Upper lobe of left lung (tissue), 6 donors: ENCODE measurements at regions not wholly inside any gene's neighbourhood (a gene's known extent, or its start where the extent isn't known, plus 50 kb on each side); places are given as distances from the start of the nearest gene placed in this dataset.

Experiments used
- ATAC-seq, 2 donors: fragments of 200-7000 bp; cut with Tn5 transposase; one replicate each; pipeline ENCODE4 v1.9.1; 2022; ENCODE audit warnings: mild to moderate bottlenecking in 2 of 2, moderate library complexity in 2 of 2; ENCODE audit not compliant: low FRiP score in 2 of 2
- DNase-seq, 2 donors: peaks; one replicate each; pipeline ENCODE4 v3.0.0-alpha.2; 2019 to 2020
- H3K27ac ChIP-seq, 4 donors: fragments of 200-600 bp; sonication (generic); one replicate each; pipeline ENCODE4 v1.5.1; 2016 to 2019
- H3K27me3 ChIP-seq, 4 donors: fragments of 200-600 bp; sonication (generic); one replicate each; pipeline ENCODE4 v1.5.1; 2017 to 2019
- H3K36me3 ChIP-seq, 4 donors: fragments of 200-600 bp; sonication (generic); one replicate each; pipeline ENCODE4 v1.5.1; 2016 to 2019
- H3K4me1 ChIP-seq, 4 donors: fragments of 200-600 bp; sonication (generic); one replicate each; pipeline ENCODE4 v1.5.1; 2018 to 2019
- H3K4me3 ChIP-seq, 4 donors: fragments of 200-600 bp; sonication (generic); one replicate each; pipeline ENCODE4 v1.5.1; 2017 to 2019; ENCODE audit warnings: mild to moderate bottlenecking in 2 of 4, moderate library complexity in 1 of 4
- H3K9me3 ChIP-seq, 4 donors: fragments of 200-600 bp; sonication (generic); one replicate each; pipeline ENCODE4 v1.5.1; 2018 to 2019
- EP300 ChIP-seq, 4 donors: sonication (generic); formaldehyde crosslinking; IDR thresholded peaks; one replicate each; pipeline ENCODE4 v1.5.1; 2017; ENCODE audit warnings: antibody characterized with exemption in 4 of 4, control low read depth in 2 of 4
- POLR2A ChIP-seq, 4 donors: fragments of 450-650 bp; IDR thresholded peaks; one replicate each; pipeline ENCODE4 v1.5.1; 2016 to 2017; ENCODE audit warnings: antibody characterized with exemption in 4 of 4, mild to moderate bottlenecking in 2 of 4
- POLR2AphosphoS5 ChIP-seq, 2 donors: sonication (generic); formaldehyde crosslinking; IDR thresholded peaks; one replicate each; pipeline ENCODE4 v1.5.1; 2017; ENCODE audit warnings: antibody characterized with exemption in 2 of 2
- WGBS, 2 donors: methylation state at CpG; one replicate each; pipeline ENCODE4 v1.1.5; 2017 to 2018; 5-methylcytosine and 5-hydroxymethylcytosine counted together
- TF ChIP-seq, protein P1 (sequence below), 6 experiments: fragments of 450-650 bp in 4 of 6; fragments of 200-600 bp in 2 of 6; sonication (generic) in 2 of 6; IDR thresholded peaks; one replicate each; pipeline ENCODE4 v1.5.1; 2016 to 2019; ENCODE audit warnings: antibody characterized with exemption in 6 of 6
- donor health status: DM: no; HTN: no; CAD: no; lungs with moderate emphysema.
- donor health status: DM: no; HTN: yes; CAD: no; lungs with severe emphysema.

DNA sequence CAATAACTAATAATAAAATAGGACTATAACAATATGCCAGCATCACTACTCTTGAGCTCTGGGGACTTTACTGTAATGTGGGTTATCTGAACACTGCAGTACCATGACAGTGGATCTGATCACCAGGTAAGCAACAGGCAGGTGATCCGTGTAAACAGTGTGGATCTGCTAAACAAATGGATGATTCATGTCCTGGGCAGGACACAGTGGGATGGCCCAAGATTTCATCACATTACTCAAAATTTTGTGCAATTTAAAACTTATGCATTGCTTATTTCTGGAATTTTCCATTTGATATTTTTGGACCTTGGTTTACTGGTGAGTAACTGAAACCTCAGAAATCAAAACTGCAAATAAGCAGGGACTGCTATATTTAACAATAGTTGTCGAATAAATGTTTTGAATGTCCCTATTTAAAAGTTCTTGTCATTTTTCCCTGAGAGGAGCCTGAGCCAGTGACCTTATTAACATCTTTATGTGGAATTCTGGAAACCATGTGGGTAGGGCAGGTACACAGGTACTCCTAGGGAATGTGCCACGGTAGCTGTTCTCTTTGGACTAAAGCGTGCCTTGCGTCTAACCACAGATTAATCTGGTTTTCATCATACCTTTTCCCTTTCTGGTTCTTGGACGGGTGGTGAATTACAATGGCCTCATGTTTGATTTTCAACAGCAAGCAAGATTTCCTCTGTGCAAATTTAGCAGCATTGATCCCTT, 214.5 kb upstream of the SASH1 start:
- WGBS, 2 donors, result 81 to 89% methylated on average over 6 of the region's 6 CpGs
- TF ChIP-seq POLR2A (IDR thresholded peaks at IDR 0.05) (no peak), POLR2AphosphoS5 (IDR thresholded peaks at IDR 0.05) (no peak), EP300 (IDR thresholded peaks at IDR 0.05) (no peak)
- TF ChIP-seq, protein P1, sequence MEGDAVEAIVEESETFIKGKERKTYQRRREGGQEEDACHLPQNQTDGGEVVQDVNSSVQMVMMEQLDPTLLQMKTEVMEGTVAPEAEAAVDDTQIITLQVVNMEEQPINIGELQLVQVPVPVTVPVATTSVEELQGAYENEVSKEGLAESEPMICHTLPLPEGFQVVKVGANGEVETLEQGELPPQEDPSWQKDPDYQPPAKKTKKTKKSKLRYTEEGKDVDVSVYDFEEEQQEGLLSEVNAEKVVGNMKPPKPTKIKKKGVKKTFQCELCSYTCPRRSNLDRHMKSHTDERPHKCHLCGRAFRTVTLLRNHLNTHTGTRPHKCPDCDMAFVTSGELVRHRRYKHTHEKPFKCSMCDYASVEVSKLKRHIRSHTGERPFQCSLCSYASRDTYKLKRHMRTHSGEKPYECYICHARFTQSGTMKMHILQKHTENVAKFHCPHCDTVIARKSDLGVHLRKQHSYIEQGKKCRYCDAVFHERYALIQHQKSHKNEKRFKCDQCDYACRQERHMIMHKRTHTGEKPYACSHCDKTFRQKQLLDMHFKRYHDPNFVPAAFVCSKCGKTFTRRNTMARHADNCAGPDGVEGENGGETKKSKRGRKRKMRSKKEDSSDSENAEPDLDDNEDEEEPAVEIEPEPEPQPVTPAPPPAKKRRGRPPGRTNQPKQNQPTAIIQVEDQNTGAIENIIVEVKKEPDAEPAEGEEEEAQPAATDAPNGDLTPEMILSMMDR (IDR thresholded peaks at IDR 0.05), result no peak
- Histone ChIP-seq H3K27ac (no peak overlapping the region), H3K4me3 (no peak overlapping the region), H3K9me3 (no peaks in the 10 kb centered on the region), H3K36me3 (no peaks in the 10 kb centered on the region), H3K4me1 (no peaks in the 10 kb centered on the region), H3K27me3 (no peaks in the 10 kb centered on the region)
- DNase-seq, result no peak
- no peak for ATAC-seq

DNA sequence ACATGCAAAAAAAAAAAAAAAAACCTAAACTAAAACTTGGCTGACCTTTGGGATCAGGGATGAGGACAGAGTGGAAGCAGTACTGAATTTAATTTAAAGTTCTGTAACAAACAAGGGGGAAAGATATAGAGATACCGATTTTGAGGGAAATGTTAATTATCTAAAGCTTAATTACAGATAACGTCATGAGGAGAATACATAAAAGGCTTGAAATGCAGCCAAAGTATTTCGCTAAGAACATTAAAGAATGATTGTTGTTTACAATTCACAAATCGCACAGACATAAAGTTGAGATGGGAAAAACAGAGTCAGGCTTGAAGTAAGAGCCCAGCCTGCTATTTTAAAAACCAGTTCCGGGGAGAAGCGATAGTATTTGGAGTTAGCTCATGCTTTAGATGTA, 208.0 kb upstream of the SASH1 start:
- TF ChIP-seq POLR2A (IDR thresholded peaks at IDR 0.05) (no peak), POLR2AphosphoS5 (IDR thresholded peaks at IDR 0.05) (no peak), EP300 (IDR thresholded peaks at IDR 0.05) (no peak)
- TF ChIP-seq, protein P1 (IDR thresholded peaks at IDR 0.05), result no peak
- ATAC-seq (no peak), DNase-seq (no peak)

DNA sequence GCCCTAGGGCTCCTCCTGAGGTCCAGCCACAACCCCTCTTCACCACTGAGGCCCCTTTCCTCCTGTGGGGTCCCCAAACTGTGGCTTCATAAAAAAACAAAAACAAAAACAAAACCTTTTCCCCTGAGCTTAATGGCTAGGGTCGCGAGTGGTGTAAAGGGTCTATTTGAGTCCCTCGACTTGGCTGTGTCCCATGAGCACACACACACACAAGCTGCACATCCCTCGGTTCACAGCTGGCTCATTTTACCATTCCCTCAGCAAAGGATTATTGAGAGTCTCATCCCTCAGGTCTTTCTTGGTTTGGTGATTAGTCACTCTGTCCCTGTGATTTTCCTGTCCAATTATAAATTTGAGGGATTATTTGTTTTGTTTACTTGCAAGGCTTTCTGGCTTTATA, 206.1 kb upstream of the SASH1 start:
- no peaks in the 10 kb centered on the region for H3K4me1 ChIP-seq
- no peaks in the 10 kb centered on the region for H3K27me3 ChIP-seq
- no peak overlapping the region for H3K4me3 ChIP-seq
- WGBS, 2 donors, result 74 to 86% methylated on average over 4 of the region's 4 CpGs
- TF ChIP-seq POLR2A (IDR thresholded peaks at IDR 0.05) (no peak), EP300 (IDR thresholded peaks at IDR 0.05) (no peak), POLR2AphosphoS5 (IDR thresholded peaks at IDR 0.05) (no peak)
- TF ChIP-seq, protein P1 (IDR thresholded peaks at IDR 0.05), result no peak
- H3K9me3 ChIP-seq, result peaks cover 0 to 4% (median 0%) of the 10 kb centered on the region in 4 donors
- H3K27ac ChIP-seq, result no peak overlapping the region
- no peaks in the 10 kb centered on the region for H3K36me3 ChIP-seq
- no peak for ATAC-seq
- DNase-seq, result no peak

More for the DNA sequence above, 208.0 kb upstream of the SASH1 start:
- Histone ChIP-seq H3K27ac (no peak overlapping the region), H3K36me3 (no peaks in the 10 kb centered on the region), H3K9me3 (peaks cover 0 to 4% (median 0%) of the 10 kb centered on the region in 4 donors), H3K4me3 (no peak overlapping the region), H3K27me3 (no peaks in the 10 kb centered on the region), H3K4me1 (no peaks in the 10 kb centered on the region)
- 33 to 51% methylated on average over 6 of the region's 6 CpGs for WGBS, 2 donors

DNA sequence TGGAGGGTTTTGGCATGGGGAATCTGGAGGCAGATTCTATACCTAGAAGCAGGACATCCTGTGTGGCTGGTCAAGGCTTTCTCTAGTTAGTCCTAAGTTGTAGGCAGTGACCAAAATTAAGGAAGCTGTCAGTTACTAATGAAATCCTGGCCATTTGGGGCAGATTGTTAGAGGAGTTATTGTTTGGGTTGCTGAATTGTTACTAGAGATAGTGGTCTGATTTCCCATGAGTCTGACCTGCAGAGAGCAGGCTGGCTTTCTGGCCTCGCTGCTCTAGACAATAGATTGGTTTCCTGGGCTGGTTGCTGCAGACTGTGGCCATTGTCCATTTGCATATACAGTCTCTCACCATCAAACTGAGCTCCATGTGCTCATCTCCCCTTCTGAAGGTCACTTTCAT, 205.0 kb upstream of the SASH1 start:
- no peaks in the 10 kb centered on the region for H3K36me3 ChIP-seq
- no peaks in the 10 kb centered on the region for H3K27me3 ChIP-seq
- ATAC-seq, result no peak
- H3K27ac ChIP-seq, result no peak overlapping the region
- H3K9me3 ChIP-seq, result peaks cover 0 to 4% (median 0%) of the 10 kb centered on the region in 4 donors
- TF ChIP-seq POLR2A (IDR thresholded peaks at IDR 0.05), result no peak
- TF ChIP-seq EP300 (IDR thresholded peaks at IDR 0.05), result no peak
- TF ChIP-seq, protein P1 (IDR thresholded peaks at IDR 0.05), result no peak
- TF ChIP-seq POLR2AphosphoS5 (IDR thresholded peaks at IDR 0.05), result no peak
- 89 to 100% methylated on average over 1 of the region's 1 CpG for WGBS, 2 donors
- DNase-seq, result no peak
- no peak overlapping the region for H3K4me3 ChIP-seq
- no peaks in the 10 kb centered on the region for H3K4me1 ChIP-seq

DNA sequence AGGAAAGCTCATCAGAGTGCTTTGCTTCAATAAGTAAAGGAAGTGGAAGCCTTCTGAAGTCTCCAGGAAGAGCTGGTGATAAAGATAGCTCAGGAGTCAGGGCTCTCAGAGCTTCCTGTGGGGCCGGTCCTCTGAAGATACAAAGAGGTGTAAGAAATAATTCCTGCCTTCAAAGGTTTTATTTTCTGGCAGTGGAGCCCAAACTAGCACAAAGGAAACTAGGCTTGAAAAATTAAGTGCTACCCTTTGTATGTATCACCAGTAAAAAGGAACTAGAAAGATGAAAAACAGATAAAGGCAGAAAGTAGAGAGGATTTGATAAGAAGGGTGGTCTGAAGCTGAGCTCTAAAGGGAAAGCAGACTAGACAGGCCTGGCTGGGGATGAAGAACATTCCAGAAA, 204.1 kb upstream of the SASH1 start:
- Histone ChIP-seq H3K4me3 (no peak overlapping the region), H3K36me3 (no peaks in the 10 kb centered on the region), H3K9me3 (peaks cover 0 to 4% (median 0%) of the 10 kb centered on the region in 4 donors), H3K4me1 (no peaks in the 10 kb centered on the region), H3K27me3 (no peaks in the 10 kb centered on the region), H3K27ac (no peak overlapping the region)
- DNase-seq (no peak), ATAC-seq (no peak)
- 27 to 38% methylated on average over 1 of the region's 1 CpG for WGBS, 2 donors
- TF ChIP-seq EP300 (IDR thresholded peaks at IDR 0.05), result no peak
- TF ChIP-seq, protein P1 (IDR thresholded peaks at IDR 0.05), result no peak
- no peak for TF ChIP-seq POLR2AphosphoS5 (IDR thresholded peaks at IDR 0.05)
- TF ChIP-seq POLR2A (IDR thresholded peaks at IDR 0.05), result no peak
